SK-N-SH (cell line): ENCODE measurements at regions not wholly inside any gene's neighbourhood (a gene's known extent, or its start where the extent isn't known, plus 50 kb on each side); places are given as distances from the start of the nearest gene placed in this dataset.

Source experiments
- CTCF ChIA-PET: fragments of 300-600, 350-600 bp; formaldehyde crosslinking; extraction: SDS; loops from one replicate; lab custom pipeline; 2021; lab: Yijun Ruan, JAX
- POLR2A ChIA-PET: fragments of 350-600 bp; sonication (Branson Sonifier 250); formaldehyde crosslinking; extraction: SDS; loops from one replicate; lab custom pipeline; 2020; ENCODE audit warnings: antibody characterized with exemption, inconsistent platforms; lab: Yijun Ruan, JAX
- DNase-seq: peaks from one replicate; pipeline ENCODE4 v3.0.0; 2012
- H2AFZ ChIP-seq: fragments of 200-600 bp; sonication (generic); 2 replicates; pipeline ENCODE4 v1.8.1; 2016; ENCODE audit warnings: antibody characterized with exemption, mild to moderate bottlenecking, low read depth
- H3F3A ChIP-seq: fragments of 200-600 bp; sonication (generic); replicated peaks from 2 replicates; pipeline ENCODE3; 2016; ENCODE audit warnings: antibody characterized with exemption, mild to moderate bottlenecking; ENCODE audit not compliant: insufficient read depth
- H3K27ac ChIP-seq, 2 experiments: fragments of 200-500 bp in 1 of 2; fragments of 200-600 bp in 1 of 2; sonication (Bioruptor generic) in 1 of 2; sonication (generic), shearing (Covaris generic) in 1 of 2; 2 replicates each; pipeline versions ENCODE4 v1.5.1 to v1.6.1; 2014 to 2016; ENCODE audit warnings: low read depth in 2 of 2, inconsistent platforms in 1 of 2, low read length in 1 of 2, mild to moderate bottlenecking in 1 of 2, mixed read lengths in 1 of 2
- H3K27me3 ChIP-seq: fragments of 200-600 bp; sonication (generic), shearing (Covaris generic); 2 replicates; pipeline ENCODE4 v1.6.1; 2016; ENCODE audit warnings: mixed run types; ENCODE audit not compliant: insufficient read depth
- H3K36me3 ChIP-seq, 2 experiments: fragments of 200-500 bp in 1 of 2; fragments of 200-600 bp in 1 of 2; sonication (Bioruptor generic) in 1 of 2; sonication (generic) in 1 of 2; replicated peaks in 1 of 2; 2 replicates each; pipeline versions ENCODE3 to v1.5.1; 2014 to 2016; ENCODE audit warnings: low read length in 1 of 2, mild to moderate bottlenecking in 1 of 2; ENCODE audit not compliant: insufficient read depth in 2 of 2, control insufficient read depth in 1 of 2
- H3K4me1 ChIP-seq, 2 experiments: fragments of 200-500 bp in 1 of 2; fragments of 200-600 bp in 1 of 2; sonication (Bioruptor generic) in 1 of 2; sonication (generic), shearing (Covaris generic) in 1 of 2; 2 replicates each; pipeline versions ENCODE4 v1.5.1 to v1.6.1; 2014 to 2016; ENCODE audit warnings: low read depth in 1 of 2, low read length in 1 of 2, mixed run types in 1 of 2; ENCODE audit not compliant: insufficient read depth in 2 of 2, control insufficient read depth in 1 of 2
- H3K4me2 ChIP-seq: fragments of 200-600 bp; sonication (generic), shearing (Covaris generic); 2 replicates; pipeline ENCODE4 v1.6.1; 2017; ENCODE audit warnings: mixed run types
- H3K4me3 ChIP-seq, 2 experiments: fragments of 200-500 bp in 1 of 2; fragments of 200-600 bp in 1 of 2; sonication (Bioruptor generic) in 1 of 2; sonication (generic), shearing (Covaris generic) in 1 of 2; 2 replicates each; pipeline versions ENCODE4 v1.5.1 to v1.8.1; 2014 to 2016; ENCODE audit warnings: low read depth in 2 of 2, inconsistent platforms in 1 of 2, low read length in 1 of 2, mild to moderate bottlenecking in 1 of 2, mixed read lengths in 1 of 2, moderate library complexity in 1 of 2
- H3K79me2 ChIP-seq: fragments of 200-600 bp; sonication (generic); 2 replicates; pipeline ENCODE4 v1.8.1; 2017; ENCODE audit warnings: mild to moderate bottlenecking; ENCODE audit not compliant: insufficient read depth
- H3K9ac ChIP-seq: fragments of 200-600 bp; sonication (generic); 2 replicates; pipeline ENCODE4 v1.6.1; 2017; ENCODE audit warnings: mixed run types
- H3K9me2 ChIP-seq: fragments of 200-600 bp; sonication (generic); 2 replicates; pipeline ENCODE4 v1.6.1; 2017; ENCODE audit warnings: mixed run types
- H3K9me3 ChIP-seq: fragments of 200-600 bp; sonication (generic); 2 replicates; pipeline ENCODE4 v1.6.1; 2017; ENCODE audit warnings: mixed run types, mild to moderate bottlenecking, moderate library complexity
- H4K20me1 ChIP-seq: fragments of 200-600 bp; sonication (generic); 2 replicates; pipeline ENCODE4 v1.6.1; 2017; ENCODE audit warnings: mild to moderate bottlenecking, mixed run types; ENCODE audit not compliant: insufficient read depth
- CTCF ChIP-seq: fragments of 200-600 bp; sonication (generic); IDR thresholded peaks from 2 replicates; pipeline ENCODE4 v1.6.1; 2017; ENCODE audit warnings: antibody characterized with exemption, mild to moderate bottlenecking, moderate library complexity
- ELF1 ChIP-seq: IDR thresholded peaks from 2 replicates; pipeline ENCODE4 v1.4.0; 2012
- FOSL2 ChIP-seq: IDR thresholded peaks from 2 replicates; pipeline ENCODE4 v1.4.0; 2012; ENCODE audit warnings: low read depth, mild to moderate bottlenecking, moderate library complexity, borderline replicate concordance
- FOXJ3 ChIP-seq: sonication (generic); formaldehyde crosslinking; IDR thresholded peaks from 2 replicates; pipeline ENCODE4 v1.5.1; 2020; ENCODE audit warnings: mild to moderate bottlenecking, missing genetic modification reagents
- FOXM1 ChIP-seq: IDR thresholded peaks from 2 replicates; pipeline ENCODE4 v1.4.0; 2012; ENCODE audit warnings: low read depth, mild to moderate bottlenecking
- GABPA ChIP-seq: IDR thresholded peaks from 2 replicates; pipeline ENCODE4 v1.4.0; 2012; ENCODE audit warnings: low read depth, mild to moderate bottlenecking
- JUND ChIP-seq: IDR thresholded peaks from 2 replicates; pipeline ENCODE4 v1.4.0; 2012
- MEF2A ChIP-seq: IDR thresholded peaks from 2 replicates; pipeline ENCODE4 v1.4.0; 2012; ENCODE audit warnings: low read depth, borderline replicate concordance
- NFIC ChIP-seq: IDR thresholded peaks from 2 replicates; pipeline ENCODE4 v1.4.0; 2012; ENCODE audit warnings: borderline replicate concordance
- POLR2AphosphoS5 ChIP-seq: IDR thresholded peaks from 2 replicates; pipeline ENCODE4 v1.6.1; 2012; ENCODE audit warnings: low read depth, low read length
- RAD21 ChIP-seq: IDR thresholded peaks from 2 replicates; pipeline ENCODE4 v1.6.1; 2012; ENCODE audit warnings: mild to moderate bottlenecking, low read length
- RFX5 ChIP-seq: IDR thresholded peaks from 2 replicates; pipeline ENCODE4 v1.6.1; 2012; ENCODE audit warnings: mild to moderate bottlenecking, improper control_type of control experiment, low read length
- RXRA ChIP-seq: IDR thresholded peaks from 2 replicates; pipeline ENCODE4 v1.4.0; 2012; ENCODE audit warnings: low read depth, mild to moderate bottlenecking, borderline replicate concordance
- SIN3A ChIP-seq: IDR thresholded peaks from 2 replicates; pipeline ENCODE4 v1.6.1; 2012; ENCODE audit warnings: low read depth, mild to moderate bottlenecking, low read length, moderate library complexity, borderline replicate concordance
- SMC3 ChIP-seq: IDR thresholded peaks from 2 replicates; pipeline ENCODE4 v1.6.1; 2012; ENCODE audit warnings: low read depth, low read length, improper control_type of control experiment
- TAF1 ChIP-seq: IDR thresholded peaks from 2 replicates; pipeline ENCODE4 v1.6.1; 2012; ENCODE audit warnings: low read depth, mild to moderate bottlenecking, low read length, moderate library complexity, borderline replicate concordance
- TCF12 ChIP-seq: IDR thresholded peaks from 2 replicates; pipeline ENCODE4 v1.4.0; 2012
- TEAD4 ChIP-seq: IDR thresholded peaks from 2 replicates; pipeline ENCODE4 v1.4.0; 2012; ENCODE audit warnings: mild to moderate bottlenecking, borderline replicate concordance; ENCODE audit not compliant: insufficient read depth
- YY1 ChIP-seq: IDR thresholded peaks from 2 replicates; pipeline ENCODE4 v1.4.0; 2012; ENCODE audit warnings: low read depth, mild to moderate bottlenecking
- ZBTB33 ChIP-seq: IDR thresholded peaks from 2 replicates; pipeline ENCODE4 v1.4.0; 2012; ENCODE audit warnings: low read depth, borderline replicate concordance
- WGBS: methylation state at CpG from one replicate; pipeline ENCODE4 v1.1.6; 2017; ENCODE audit warnings: low lambda C conversion rate; 5-methylcytosine and 5-hydroxymethylcytosine counted together
- TF ChIP-seq, protein P1 (sequence below): fragments of 150-350 bp; IDR thresholded peaks from 2 replicates; pipeline ENCODE4 v1.6.1; 2017; ENCODE audit warnings: antibody characterized with exemption, low read length, low read depth, borderline replicate concordance
- TF ChIP-seq, protein P2 (sequence below): IDR thresholded peaks from 2 replicates; pipeline ENCODE4 v1.6.1; 2012; ENCODE audit warnings: mild to moderate bottlenecking, low read depth, low read length, moderate library complexity

DNA sequence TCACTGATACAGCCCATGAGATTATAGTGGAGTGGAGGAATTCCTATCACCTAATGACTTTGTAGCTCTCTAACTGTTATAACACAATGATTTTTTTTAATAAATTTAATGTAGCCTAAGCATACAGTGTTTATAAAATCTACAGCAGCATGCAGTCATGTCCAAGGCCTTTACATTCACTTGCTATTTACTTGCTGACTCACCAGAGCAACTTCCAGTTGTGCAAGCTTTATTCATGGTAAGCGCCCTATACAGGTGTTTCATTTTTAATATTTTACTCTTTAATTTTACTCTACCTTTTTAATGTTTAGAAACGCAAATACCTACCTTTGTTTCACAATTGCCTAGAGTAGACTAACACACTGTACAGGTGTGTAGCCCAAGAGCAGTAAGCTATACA, 1652.2 kb downstream of the BRINP3 start:
- no peak overlapping the region for H3K27ac ChIP-seq
- 83% methylated on average over 2 of the region's 2 CpGs for WGBS
- ChIA-PET POLR2A (no interaction called here), CTCF (no interaction called here)
- H2AFZ ChIP-seq, result no peak overlapping the region
- no peak overlapping the region for H3K9ac ChIP-seq
- H3K79me2 ChIP-seq, result no peaks in the 10 kb centered on the region; the same call in 1 of the 2 replicates
- H3K4me1 ChIP-seq, result peaks cover 0 to 9% of the 10 kb centered on the region in 2 experiments; a peak in 2 of 4 replicates
- H3K4me3 ChIP-seq, result no peak overlapping the region
- no peak for DNase-seq
- H3K9me3 ChIP-seq, result no peaks in the 10 kb centered on the region
- TF ChIP-seq GABPA (no peak), FOXJ3 (CRISPR knock-in tag) (no peak), FOXM1 (no peak), MEF2A (no peak), TAF1 (no peak), FOSL2 (no peak), ELF1 (no peak), JUND (no peak), YY1 (no peak), CTCF (no peak)
- TF ChIP-seq, protein P1, sequence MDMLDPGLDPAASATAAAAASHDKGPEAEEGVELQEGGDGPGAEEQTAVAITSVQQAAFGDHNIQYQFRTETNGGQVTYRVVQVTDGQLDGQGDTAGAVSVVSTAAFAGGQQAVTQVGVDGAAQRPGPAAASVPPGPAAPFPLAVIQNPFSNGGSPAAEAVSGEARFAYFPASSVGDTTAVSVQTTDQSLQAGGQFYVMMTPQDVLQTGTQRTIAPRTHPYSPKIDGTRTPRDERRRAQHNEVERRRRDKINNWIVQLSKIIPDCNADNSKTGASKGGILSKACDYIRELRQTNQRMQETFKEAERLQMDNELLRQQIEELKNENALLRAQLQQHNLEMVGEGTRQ, result no peak
- H3K36me3 ChIP-seq, result no peaks in the 10 kb centered on the region
- 0 out of 2 replicates have a peak, but pooled peaks cover 5% of the 10 kb centered on the region for H3K9me2 ChIP-seq
- H3K4me2 ChIP-seq, result no peak overlapping the region
- H3F3A ChIP-seq, result no peaks in the 10 kb centered on the region
- no peaks in the 10 kb centered on the region for H4K20me1 ChIP-seq
- H3K27me3 ChIP-seq, result no peaks in the 10 kb centered on the region

DNA sequence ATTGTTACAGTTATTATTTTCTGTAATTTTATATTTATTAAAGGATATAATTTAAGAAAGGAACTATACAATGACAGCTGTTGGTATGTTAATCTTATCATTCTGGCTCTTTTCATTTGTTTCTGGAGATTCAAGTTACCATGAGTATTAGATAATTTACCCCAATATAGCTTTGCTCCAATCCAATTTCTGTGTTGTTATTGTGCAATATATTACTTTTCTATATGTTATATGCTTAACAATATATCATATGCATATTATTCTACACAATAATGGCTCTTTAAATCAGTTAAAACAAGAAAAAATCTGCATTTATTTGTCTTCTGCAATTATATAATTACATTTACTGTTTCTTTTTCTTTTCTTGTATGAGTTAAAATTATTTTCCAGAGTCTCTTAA, 1650.9 kb downstream of the BRINP3 start:
- CTCF ChIA-PET, result no interaction called here
- Histone ChIP-seq H3K27me3 (no peaks in the 10 kb centered on the region), H2AFZ (no peak overlapping the region), H3K27ac (no peak overlapping the region), H3K9ac (no peak overlapping the region), H3K36me3 (no peaks in the 10 kb centered on the region), H3K79me2 (no peaks in the 10 kb centered on the region; the same call in 1 of the 2 replicates), H4K20me1 (no peaks in the 10 kb centered on the region), H3K4me3 (no peak overlapping the region), H3K4me2 (no peak overlapping the region), H3K4me1 (peaks cover 0 to 9% of the 10 kb centered on the region in 2 experiments; a peak in 2 of 4 replicates), H3F3A (no peaks in the 10 kb centered on the region), H3K9me3 (0 out of 2 replicates have a peak, but pooled peaks cover 5% of the 10 kb centered on the region), H3K9me2 (peaks cover 9% of the 10 kb centered on the region; the same call in 1 of the 2 replicates)
- POLR2A ChIA-PET, result no interaction called here
- no peak for DNase-seq
- no peak for TF ChIP-seq ZBTB33
- TF ChIP-seq SMC3, result no peak
- TF ChIP-seq TAF1, result no peak
- no peak for TF ChIP-seq FOXM1
- no peak for TF ChIP-seq RXRA
- TF ChIP-seq POLR2AphosphoS5, result no peak
- TF ChIP-seq, protein P2, sequence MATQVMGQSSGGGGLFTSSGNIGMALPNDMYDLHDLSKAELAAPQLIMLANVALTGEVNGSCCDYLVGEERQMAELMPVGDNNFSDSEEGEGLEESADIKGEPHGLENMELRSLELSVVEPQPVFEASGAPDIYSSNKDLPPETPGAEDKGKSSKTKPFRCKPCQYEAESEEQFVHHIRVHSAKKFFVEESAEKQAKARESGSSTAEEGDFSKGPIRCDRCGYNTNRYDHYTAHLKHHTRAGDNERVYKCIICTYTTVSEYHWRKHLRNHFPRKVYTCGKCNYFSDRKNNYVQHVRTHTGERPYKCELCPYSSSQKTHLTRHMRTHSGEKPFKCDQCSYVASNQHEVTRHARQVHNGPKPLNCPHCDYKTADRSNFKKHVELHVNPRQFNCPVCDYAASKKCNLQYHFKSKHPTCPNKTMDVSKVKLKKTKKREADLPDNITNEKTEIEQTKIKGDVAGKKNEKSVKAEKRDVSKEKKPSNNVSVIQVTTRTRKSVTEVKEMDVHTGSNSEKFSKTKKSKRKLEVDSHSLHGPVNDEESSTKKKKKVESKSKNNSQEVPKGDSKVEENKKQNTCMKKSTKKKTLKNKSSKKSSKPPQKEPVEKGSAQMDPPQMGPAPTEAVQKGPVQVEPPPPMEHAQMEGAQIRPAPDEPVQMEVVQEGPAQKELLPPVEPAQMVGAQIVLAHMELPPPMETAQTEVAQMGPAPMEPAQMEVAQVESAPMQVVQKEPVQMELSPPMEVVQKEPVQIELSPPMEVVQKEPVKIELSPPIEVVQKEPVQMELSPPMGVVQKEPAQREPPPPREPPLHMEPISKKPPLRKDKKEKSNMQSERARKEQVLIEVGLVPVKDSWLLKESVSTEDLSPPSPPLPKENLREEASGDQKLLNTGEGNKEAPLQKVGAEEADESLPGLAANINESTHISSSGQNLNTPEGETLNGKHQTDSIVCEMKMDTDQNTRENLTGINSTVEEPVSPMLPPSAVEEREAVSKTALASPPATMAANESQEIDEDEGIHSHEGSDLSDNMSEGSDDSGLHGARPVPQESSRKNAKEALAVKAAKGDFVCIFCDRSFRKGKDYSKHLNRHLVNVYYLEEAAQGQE, result no peak
- no peak for TF ChIP-seq RFX5
- no peak for TF ChIP-seq TCF12
- no peak for TF ChIP-seq MEF2A
- no peak for TF ChIP-seq SIN3A
- TF ChIP-seq RAD21, result no peak
- TF ChIP-seq YY1, result no peak
- no peak for TF ChIP-seq NFIC
- no peak for TF ChIP-seq TEAD4
